Ovary (tissue), 3 donors: ENCODE measurements at regions not wholly inside any gene's neighbourhood (a gene's known extent, or its start where the extent isn't known, plus 50 kb on each side); places are given as distances from the start of the nearest gene placed in this dataset.

Experiments
- CTCF ChIP-seq, 3 donors: fragments of 450-650 bp in 2 of 3; fragments of 200-600 bp in 1 of 3; IDR thresholded peaks; one replicate each; pipeline versions ENCODE4 v1.5.1 to v1.8.0; 2016 to 2022; ENCODE audit warnings: antibody characterized with exemption in 3 of 3, mild to moderate bottlenecking in 1 of 3
- EP300 ChIP-seq: sonication (generic); formaldehyde crosslinking; IDR thresholded peaks from one replicate; pipeline ENCODE4 v1.6.1; 2017; ENCODE audit warnings: antibody characterized with exemption
- POLR2A ChIP-seq: fragments of 450-650 bp; IDR thresholded peaks from one replicate; pipeline ENCODE4 v1.6.1; 2017; ENCODE audit warnings: antibody characterized with exemption, mild to moderate bottlenecking, moderate library complexity
- donor health status: DM: no; HTN: no; CAD: no.

- TF ChIP-seq CTCF (IDR thresholded peaks at IDR 0.05) (no peak), EP300 (no peak), POLR2A (no peak)
Observed at GRCh38 chr6:130535242-130535641, 169.4 kb downstream of the TMEM200A start.
